ENCODE measurements at regions not wholly inside any gene's neighbourhood (a gene's known extent, or its start where the extent isn't known, plus 50 kb on each side); places are given as distances from the start of the nearest gene placed in this dataset.
"Not testable (repeated sequence)": the region's sequence is repeated elsewhere in the genome, so short reads cannot be mapped to it uniquely, and the experiment has no call there.

GRCh38 chr2:60351321-60351720 lies 202.1 kb downstream of the BCL11A start:
- no peak for ATAC-seq (ENCODE audit: insufficient read depth, low read depth)
- no peak overlapping the region for H3K4me2 ChIP-seq (ENCODE audit: insufficient read depth, low read length)
- no peaks in the 10 kb centered on the region for H3K79me2 ChIP-seq (ENCODE audit: insufficient read depth, low read length)
- no peaks in the 10 kb centered on the region for H3K9me3 ChIP-seq (ENCODE audit: insufficient read depth, low read length, severe bottlenecking)
- no peak for TF ChIP-seq EZH2 (IDR thresholded peaks at IDR 0.05; ENCODE audit: borderline replicate concordance, low read depth, low read length, severe bottlenecking)
- TF ChIP-seq, protein P1, sequence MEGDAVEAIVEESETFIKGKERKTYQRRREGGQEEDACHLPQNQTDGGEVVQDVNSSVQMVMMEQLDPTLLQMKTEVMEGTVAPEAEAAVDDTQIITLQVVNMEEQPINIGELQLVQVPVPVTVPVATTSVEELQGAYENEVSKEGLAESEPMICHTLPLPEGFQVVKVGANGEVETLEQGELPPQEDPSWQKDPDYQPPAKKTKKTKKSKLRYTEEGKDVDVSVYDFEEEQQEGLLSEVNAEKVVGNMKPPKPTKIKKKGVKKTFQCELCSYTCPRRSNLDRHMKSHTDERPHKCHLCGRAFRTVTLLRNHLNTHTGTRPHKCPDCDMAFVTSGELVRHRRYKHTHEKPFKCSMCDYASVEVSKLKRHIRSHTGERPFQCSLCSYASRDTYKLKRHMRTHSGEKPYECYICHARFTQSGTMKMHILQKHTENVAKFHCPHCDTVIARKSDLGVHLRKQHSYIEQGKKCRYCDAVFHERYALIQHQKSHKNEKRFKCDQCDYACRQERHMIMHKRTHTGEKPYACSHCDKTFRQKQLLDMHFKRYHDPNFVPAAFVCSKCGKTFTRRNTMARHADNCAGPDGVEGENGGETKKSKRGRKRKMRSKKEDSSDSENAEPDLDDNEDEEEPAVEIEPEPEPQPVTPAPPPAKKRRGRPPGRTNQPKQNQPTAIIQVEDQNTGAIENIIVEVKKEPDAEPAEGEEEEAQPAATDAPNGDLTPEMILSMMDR (IDR thresholded peaks at IDR 0.05; ENCODE audit: borderline replicate concordance, extremely low read depth, low read length, poor library complexity, severe bottlenecking), result no peak
- H3K27me3 ChIP-seq (ENCODE audit: insufficient read depth, low read length, poor library complexity), result no peaks in the 10 kb centered on the region
- H4K20me1 ChIP-seq (ENCODE audit: insufficient read depth, low read length), result no peaks in the 10 kb centered on the region
- no peak overlapping the region for H3K9ac ChIP-seq (ENCODE audit: low read depth, low read length)
- H2AFZ ChIP-seq (ENCODE audit: low read depth, low read length), result no peak overlapping the region
- H3K27ac ChIP-seq (ENCODE audit: low read length), result no peak overlapping the region
- DNase-seq, result no peak
- peaks cover 14% of the 10 kb centered on the region for H3K4me1 ChIP-seq (ENCODE audit: insufficient read depth, low read length)
- H3K4me3 ChIP-seq (ENCODE audit: low read depth in 1 of 2, low read length in 2 of 2), result no peak overlapping the region
- H3K36me3 ChIP-seq (ENCODE audit: insufficient read depth, low read length), result no peaks in the 10 kb centered on the region

DNA sequence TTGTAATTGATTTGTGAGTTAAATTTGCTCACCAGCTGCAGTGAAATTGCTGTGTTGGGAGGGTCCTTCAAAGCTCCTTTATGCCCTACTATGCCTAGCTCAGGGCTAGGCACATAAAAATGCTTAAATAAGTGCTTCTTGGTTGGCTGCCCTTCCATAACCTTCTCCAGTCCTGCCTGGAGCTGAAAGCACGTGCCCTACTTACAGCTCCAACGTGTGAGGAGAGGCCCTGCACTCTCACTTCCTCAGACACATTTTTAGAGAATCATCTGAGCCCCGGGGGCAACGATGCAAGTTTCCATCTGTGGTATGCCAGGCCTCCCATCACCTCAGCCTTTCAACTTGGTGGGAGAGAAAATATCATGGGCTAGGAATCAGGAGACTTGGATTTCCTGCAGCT lies 202.7 kb downstream of the BCL11A start:
- Histone ChIP-seq H3K27ac (ENCODE audit: low read length) (no peak overlapping the region), H2AFZ (ENCODE audit: low read depth, low read length) (no peak overlapping the region), H3K9me3 (ENCODE audit: insufficient read depth, low read length, severe bottlenecking) (no peaks in the 10 kb centered on the region), H3K27me3 (ENCODE audit: insufficient read depth, low read length, poor library complexity) (no peaks in the 10 kb centered on the region), H3K9ac (ENCODE audit: low read depth, low read length) (no peak overlapping the region), H3K4me1 (ENCODE audit: insufficient read depth, low read length) (peaks cover 9% of the 10 kb centered on the region), H3K4me3 (ENCODE audit: low read depth in 1 of 2, low read length in 2 of 2) (no peak overlapping the region), H3K79me2 (ENCODE audit: insufficient read depth, low read length) (no peaks in the 10 kb centered on the region), H4K20me1 (ENCODE audit: insufficient read depth, low read length) (no peaks in the 10 kb centered on the region), H3K4me2 (ENCODE audit: insufficient read depth, low read length) (no peak overlapping the region), H3K36me3 (ENCODE audit: insufficient read depth, low read length) (no peaks in the 10 kb centered on the region)
- ATAC-seq (ENCODE audit: insufficient read depth, low read depth) (no peak), DNase-seq (no peak)
- no peak for TF ChIP-seq EZH2 (IDR thresholded peaks at IDR 0.05; ENCODE audit: borderline replicate concordance, low read depth, low read length, severe bottlenecking)
- TF ChIP-seq, protein P1 (IDR thresholded peaks at IDR 0.05; ENCODE audit: borderline replicate concordance, extremely low read depth, low read length, poor library complexity, severe bottlenecking), result no peak

DNA sequence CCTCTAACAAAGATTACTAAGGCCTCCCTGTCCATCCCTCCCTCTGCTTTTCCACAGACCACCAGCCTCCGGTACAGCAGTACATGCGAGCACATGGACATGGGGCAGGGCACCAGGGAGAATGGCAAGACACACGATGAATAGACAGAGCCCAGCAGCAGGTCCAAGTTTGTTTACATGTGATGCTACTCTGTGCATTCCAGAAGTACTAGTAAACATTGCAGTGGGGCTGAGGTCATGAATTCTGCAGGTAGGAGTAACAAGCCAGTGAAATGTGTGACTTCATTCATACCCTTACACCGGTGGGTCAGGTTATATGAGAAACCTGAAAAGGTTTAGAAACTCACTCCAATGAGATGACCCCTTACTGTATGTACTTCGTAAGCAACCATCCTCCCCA lies 205.7 kb downstream of the BCL11A start:
- no peak overlapping the region for H3K27ac ChIP-seq (ENCODE audit: low read length)
- no peak overlapping the region for H3K4me2 ChIP-seq (ENCODE audit: insufficient read depth, low read length)
- ATAC-seq (ENCODE audit: insufficient read depth, low read depth), result no peak
- H3K9me3 ChIP-seq (ENCODE audit: insufficient read depth, low read length, severe bottlenecking), result no peaks in the 10 kb centered on the region
- H4K20me1 ChIP-seq (ENCODE audit: insufficient read depth, low read length), result no peaks in the 10 kb centered on the region
- H2AFZ ChIP-seq (ENCODE audit: low read depth, low read length), result no peak overlapping the region
- H3K4me3 ChIP-seq (ENCODE audit: low read depth in 1 of 2, low read length in 2 of 2), result no peak overlapping the region
- no peaks in the 10 kb centered on the region for H3K79me2 ChIP-seq (ENCODE audit: insufficient read depth, low read length)
- TF ChIP-seq, protein P1 (IDR thresholded peaks at IDR 0.05; ENCODE audit: borderline replicate concordance, extremely low read depth, low read length, poor library complexity, severe bottlenecking), result no peak
- TF ChIP-seq EZH2 (IDR thresholded peaks at IDR 0.05; ENCODE audit: borderline replicate concordance, low read depth, low read length, severe bottlenecking), result no peak
- no peaks in the 10 kb centered on the region for H3K27me3 ChIP-seq (ENCODE audit: insufficient read depth, low read length, poor library complexity)
- no peak overlapping the region for H3K9ac ChIP-seq (ENCODE audit: low read depth, low read length)
- no peaks in the 10 kb centered on the region for H3K4me1 ChIP-seq (ENCODE audit: insufficient read depth, low read length)
- no peaks in the 10 kb centered on the region for H3K36me3 ChIP-seq (ENCODE audit: insufficient read depth, low read length)
- DNase-seq, result no peak

- not testable (repeated sequence) for H3K9me3 ChIP-seq (ENCODE audit: insufficient read depth, low read length, severe bottlenecking); DNase-seq; H3K27me3 ChIP-seq (ENCODE audit: insufficient read depth, low read length, poor library complexity); ATAC-seq (ENCODE audit: insufficient read depth, low read depth); H3K79me2 ChIP-seq (ENCODE audit: insufficient read depth, low read length); H3K27ac ChIP-seq (ENCODE audit: low read length); H4K20me1 ChIP-seq (ENCODE audit: insufficient read depth, low read length); H3K36me3 ChIP-seq (ENCODE audit: insufficient read depth, low read length); H3K4me3 ChIP-seq (ENCODE audit: low read depth in 1 of 2, low read length in 2 of 2); H2AFZ ChIP-seq (ENCODE audit: low read depth, low read length); H3K4me1 ChIP-seq (ENCODE audit: insufficient read depth, low read length); H3K4me2 ChIP-seq (ENCODE audit: insufficient read depth, low read length); H3K9ac ChIP-seq (ENCODE audit: low read depth, low read length)
Measured at GRCh38 chr2:60342491-60342890, 211.0 kb downstream of the BCL11A start.
